Loucy (cell line): ENCODE measurements at regions not wholly inside any gene's neighbourhood (a gene's known extent, or its start where the extent isn't known, plus 50 kb on each side); places are given as distances from the start of the nearest gene placed in this dataset.

Experiments used
- H2AFZ ChIP-seq: fragments of 200-600 bp; sonication (generic); 2 replicates; pipeline ENCODE4 v1.6.0; 2016; ENCODE audit warnings: antibody characterized with exemption, mild to moderate bottlenecking, low read length, moderate library complexity
- H3F3A ChIP-seq: fragments of 200-600 bp; 2 replicates; pipeline ENCODE4 v1.6.0; 2016; ENCODE audit warnings: antibody characterized with exemption, low read depth, mild to moderate bottlenecking
- H3K27me3 ChIP-seq: fragments of 200-600 bp; sonication (generic); 2 replicates; pipeline ENCODE4 v1.6.1; 2014; ENCODE audit warnings: low read length, mild to moderate bottlenecking; ENCODE audit not compliant: insufficient read depth, poor library complexity, severe bottlenecking
- H3K36me3 ChIP-seq: fragments of 200-600 bp; sonication (generic); 2 replicates; pipeline ENCODE4 v1.6.1; 2016; ENCODE audit warnings: low read length; ENCODE audit not compliant: insufficient read depth
- H3K4me1 ChIP-seq: fragments of 200-600 bp; sonication (generic); 2 replicates; pipeline ENCODE4 v1.5.1; 2014; ENCODE audit warnings: low read length, mild to moderate bottlenecking; ENCODE audit not compliant: insufficient read depth, poor library complexity, severe bottlenecking
- H3K4me2 ChIP-seq: fragments of 200-600 bp; sonication (generic); 2 replicates; pipeline ENCODE4 v1.6.0; 2014; ENCODE audit warnings: antibody characterized with exemption, low read length, low read depth, mild to moderate bottlenecking; ENCODE audit not compliant: poor library complexity, severe bottlenecking
- H3K4me3 ChIP-seq: fragments of 200-600 bp; sonication (generic); 2 replicates; pipeline ENCODE4 v1.5.1; 2014; ENCODE audit warnings: low read length, mild to moderate bottlenecking, mixed read lengths; ENCODE audit not compliant: poor library complexity, severe bottlenecking
- H3K79me2 ChIP-seq: fragments of 200-600 bp; sonication (generic); 2 replicates; pipeline ENCODE4 v1.6.1; 2014; ENCODE audit warnings: low read length; ENCODE audit not compliant: insufficient read depth
- H3K9ac ChIP-seq: fragments of 200-600 bp; sonication (generic); 2 replicates; pipeline ENCODE4 v1.6.0; 2014; ENCODE audit warnings: mild to moderate bottlenecking, low read depth, low read length, moderate library complexity; ENCODE audit not compliant: poor library complexity, severe bottlenecking
- H3K9me2 ChIP-seq: fragments of 200-600 bp; sonication (generic); replicated peaks from 2 replicates; pipeline ENCODE4 v1.6.1; 2016; ENCODE audit warnings: low read depth, low read length, mixed read lengths
- H3K9me3 ChIP-seq: fragments of 200-600 bp; sonication (generic); 2 replicates; pipeline ENCODE4 v1.6.1; 2014; ENCODE audit warnings: mild to moderate bottlenecking, antibody characterized with exemption, low read length, low read depth; ENCODE audit not compliant: insufficient read depth
- H4K20me1 ChIP-seq: fragments of 200-600 bp; sonication (generic); 2 replicates; pipeline ENCODE4 v1.6.0; 2014; ENCODE audit warnings: antibody characterized with exemption, low read length, mild to moderate bottlenecking; ENCODE audit not compliant: insufficient read depth, poor library complexity, severe bottlenecking
- EZH2phosphoT487 ChIP-seq: fragments of 200-600 bp; IDR thresholded peaks from 2 replicates; pipeline ENCODE4 v1.6.1; 2018; ENCODE audit warnings: antibody characterized with exemption, mild to moderate bottlenecking, moderate library complexity, borderline replicate concordance
- TF ChIP-seq, protein P1 (sequence below): fragments of 200-600 bp; sonication (generic); conservative IDR thresholded peaks from 2 replicates; pipeline ENCODE4 v1.5.1; 2014; ENCODE audit warnings: mild to moderate bottlenecking, antibody characterized with exemption, low read length

DNA sequence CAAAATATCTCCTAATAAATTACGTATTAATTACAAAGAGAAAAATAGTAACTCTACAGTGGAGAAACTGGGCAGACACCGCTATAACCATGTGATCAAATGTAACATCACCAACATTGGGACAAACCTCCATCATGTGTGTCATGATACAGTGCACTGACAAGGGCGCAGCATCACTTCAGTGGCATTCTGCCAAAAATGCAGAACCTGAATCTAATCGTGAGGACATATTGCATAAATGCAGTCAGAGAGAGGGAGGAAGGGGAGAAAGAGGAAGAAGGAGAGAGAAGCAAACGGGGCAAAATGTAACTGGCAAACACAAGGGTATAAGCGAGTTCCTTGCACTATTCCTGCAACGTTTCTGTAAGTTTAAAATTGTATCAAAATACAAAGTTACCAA lies 74.2 kb upstream of the MARCHF10 start:
- H3K9ac ChIP-seq: no peak overlapping the region
- no peaks in the 10 kb centered on the region for H3K36me3 ChIP-seq
- H3K79me2 ChIP-seq: no peaks in the 10 kb centered on the region
- H4K20me1 ChIP-seq: no peaks in the 10 kb centered on the region
- no peaks in the 10 kb centered on the region for H3F3A ChIP-seq
- H3K4me3 ChIP-seq: no peak overlapping the region
- H3K4me1 ChIP-seq: no peaks in the 10 kb centered on the region
- no peaks in the 10 kb centered on the region for H3K9me2 ChIP-seq
- H2AFZ ChIP-seq: no peak overlapping the region
- no peaks in the 10 kb centered on the region for H3K9me3 ChIP-seq
- TF ChIP-seq EZH2phosphoT487: no peak
- TF ChIP-seq, protein P1, sequence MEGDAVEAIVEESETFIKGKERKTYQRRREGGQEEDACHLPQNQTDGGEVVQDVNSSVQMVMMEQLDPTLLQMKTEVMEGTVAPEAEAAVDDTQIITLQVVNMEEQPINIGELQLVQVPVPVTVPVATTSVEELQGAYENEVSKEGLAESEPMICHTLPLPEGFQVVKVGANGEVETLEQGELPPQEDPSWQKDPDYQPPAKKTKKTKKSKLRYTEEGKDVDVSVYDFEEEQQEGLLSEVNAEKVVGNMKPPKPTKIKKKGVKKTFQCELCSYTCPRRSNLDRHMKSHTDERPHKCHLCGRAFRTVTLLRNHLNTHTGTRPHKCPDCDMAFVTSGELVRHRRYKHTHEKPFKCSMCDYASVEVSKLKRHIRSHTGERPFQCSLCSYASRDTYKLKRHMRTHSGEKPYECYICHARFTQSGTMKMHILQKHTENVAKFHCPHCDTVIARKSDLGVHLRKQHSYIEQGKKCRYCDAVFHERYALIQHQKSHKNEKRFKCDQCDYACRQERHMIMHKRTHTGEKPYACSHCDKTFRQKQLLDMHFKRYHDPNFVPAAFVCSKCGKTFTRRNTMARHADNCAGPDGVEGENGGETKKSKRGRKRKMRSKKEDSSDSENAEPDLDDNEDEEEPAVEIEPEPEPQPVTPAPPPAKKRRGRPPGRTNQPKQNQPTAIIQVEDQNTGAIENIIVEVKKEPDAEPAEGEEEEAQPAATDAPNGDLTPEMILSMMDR: no peak
- no peaks in the 10 kb centered on the region for H3K27me3 ChIP-seq
- no peak overlapping the region for H3K4me2 ChIP-seq

GRCh38 chr17:62880120-62880519 lies 72.0 kb upstream of the MARCHF10 start:
- TF ChIP-seq, protein P1: no peak
- TF ChIP-seq EZH2phosphoT487: no peak
- no peaks in the 10 kb centered on the region for H3K36me3 ChIP-seq

GRCh38 chr17:62876673-62877405 lies 68.7 kb upstream of the MARCHF10 start:
- TF ChIP-seq EZH2phosphoT487: no peak
- TF ChIP-seq, protein P1: no peak
- Histone ChIP-seq H3K4me3 (no peak overlapping the region), H3K4me2 (no peak overlapping the region), H3K9me3 (no peaks in the 10 kb centered on the region), H3K4me1 (no peaks in the 10 kb centered on the region), H4K20me1 (no peaks in the 10 kb centered on the region), H3K79me2 (no peaks in the 10 kb centered on the region), H3K27me3 (no peaks in the 10 kb centered on the region), H3F3A (no peaks in the 10 kb centered on the region), H3K9ac (no peak overlapping the region), H2AFZ (no peak overlapping the region), H3K9me2 (no peaks in the 10 kb centered on the region), H3K36me3 (no peaks in the 10 kb centered on the region)

More at GRCh38 chr17:62880120-62880519, 72.0 kb upstream of the MARCHF10 start:
- H3K9ac ChIP-seq: no peak overlapping the region
- H3K9me2 ChIP-seq: no peaks in the 10 kb centered on the region
- H3K4me1 ChIP-seq: no peaks in the 10 kb centered on the region
- H4K20me1 ChIP-seq: no peaks in the 10 kb centered on the region
- H3K79me2 ChIP-seq: no peaks in the 10 kb centered on the region
- H3F3A ChIP-seq: no peaks in the 10 kb centered on the region
- H3K9me3 ChIP-seq: no peaks in the 10 kb centered on the region
- H3K27me3 ChIP-seq: no peaks in the 10 kb centered on the region
- H3K4me2 ChIP-seq: no peak overlapping the region
- H2AFZ ChIP-seq: no peak overlapping the region
- no peak overlapping the region for H3K4me3 ChIP-seq
